ENCODE measurements at regions not wholly inside any gene's neighbourhood (a gene's known extent, or its start where the extent isn't known, plus 50 kb on each side); places are given as distances from the start of the nearest gene placed in this dataset.

GRCh38 chr2:44844651-44845270 lies 96.7 kb upstream of the SIX3 start:
- H3K27ac ChIP-seq: no peak overlapping the region

DNA sequence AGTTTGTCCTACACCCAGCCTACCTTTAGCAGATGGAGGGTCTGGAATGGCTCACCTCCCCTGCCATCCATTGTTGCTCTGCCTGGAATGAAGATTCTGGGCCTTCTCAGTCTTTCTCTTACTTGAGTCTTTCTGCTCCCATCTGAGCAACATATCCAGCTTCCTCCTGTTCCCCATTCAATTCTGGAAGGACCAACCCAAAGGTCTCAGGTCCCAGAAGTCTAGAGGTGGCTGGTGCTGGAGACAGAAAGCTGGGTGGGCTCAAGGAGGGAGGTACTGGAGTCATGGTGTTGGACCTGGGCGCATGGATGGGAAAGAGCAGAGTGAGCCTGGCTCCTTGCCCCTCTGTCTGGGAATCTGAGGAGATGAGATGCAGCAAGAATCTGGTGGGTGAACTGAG lies 93.5 kb upstream of the SIX3 start:
- ATAC-seq (ENCODE audit: low FRiP score in 2 of 2): no peak
- H3K9me3 ChIP-seq: no peaks in the 10 kb centered on the region
- 90 to 100% methylated on average over 1 of the region's 1 CpG for WGBS, 2 donors

More at GRCh38 chr2:44844651-44845270, 96.7 kb upstream of the SIX3 start:
- no peak for DNase-seq
- Histone ChIP-seq H3K9me3 (no peaks in the 10 kb centered on the region), H3K4me3 (no peak overlapping the region), H3K27me3 (no peaks in the 10 kb centered on the region), H3K36me3 (no peaks in the 10 kb centered on the region), H3K4me1 (no peaks in the 10 kb centered on the region)
- ATAC-seq (ENCODE audit: low FRiP score in 2 of 2): no peak
- TF ChIP-seq, protein P1, sequence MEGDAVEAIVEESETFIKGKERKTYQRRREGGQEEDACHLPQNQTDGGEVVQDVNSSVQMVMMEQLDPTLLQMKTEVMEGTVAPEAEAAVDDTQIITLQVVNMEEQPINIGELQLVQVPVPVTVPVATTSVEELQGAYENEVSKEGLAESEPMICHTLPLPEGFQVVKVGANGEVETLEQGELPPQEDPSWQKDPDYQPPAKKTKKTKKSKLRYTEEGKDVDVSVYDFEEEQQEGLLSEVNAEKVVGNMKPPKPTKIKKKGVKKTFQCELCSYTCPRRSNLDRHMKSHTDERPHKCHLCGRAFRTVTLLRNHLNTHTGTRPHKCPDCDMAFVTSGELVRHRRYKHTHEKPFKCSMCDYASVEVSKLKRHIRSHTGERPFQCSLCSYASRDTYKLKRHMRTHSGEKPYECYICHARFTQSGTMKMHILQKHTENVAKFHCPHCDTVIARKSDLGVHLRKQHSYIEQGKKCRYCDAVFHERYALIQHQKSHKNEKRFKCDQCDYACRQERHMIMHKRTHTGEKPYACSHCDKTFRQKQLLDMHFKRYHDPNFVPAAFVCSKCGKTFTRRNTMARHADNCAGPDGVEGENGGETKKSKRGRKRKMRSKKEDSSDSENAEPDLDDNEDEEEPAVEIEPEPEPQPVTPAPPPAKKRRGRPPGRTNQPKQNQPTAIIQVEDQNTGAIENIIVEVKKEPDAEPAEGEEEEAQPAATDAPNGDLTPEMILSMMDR (IDR thresholded peaks at IDR 0.05): no peak
- TF ChIP-seq EP300 (IDR thresholded peaks at IDR 0.05): no peak
- no peak for TF ChIP-seq POLR2A (IDR thresholded peaks at IDR 0.05)
- TF ChIP-seq POLR2AphosphoS5 (IDR thresholded peaks at IDR 0.05): no peak
- WGBS, 2 donors: 80 to 86% methylated on average over 7 of the region's 7 CpGs

DNA sequence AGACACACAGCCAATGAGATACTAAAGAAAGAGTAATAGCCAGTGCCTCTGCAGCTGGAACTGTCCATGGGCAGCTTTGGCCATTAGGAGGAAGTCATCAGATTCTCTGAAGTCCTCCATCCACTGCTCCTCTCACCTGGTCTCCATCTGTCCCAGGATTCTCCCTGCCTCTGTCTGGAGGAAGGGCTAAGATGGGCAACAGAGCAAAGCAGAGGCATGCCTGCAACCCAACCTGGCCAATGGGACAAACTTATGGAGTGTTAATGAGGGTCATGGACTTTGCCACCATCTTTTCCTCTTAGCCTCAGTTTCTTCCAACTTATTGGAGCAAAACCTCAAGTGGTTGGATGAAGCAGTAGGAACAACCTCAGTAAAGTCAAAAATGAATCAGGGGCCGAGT lies 91.5 kb upstream of the SIX3 start:
- TF ChIP-seq POLR2A (IDR thresholded peaks at IDR 0.05): no peak
- TF ChIP-seq EP300 (IDR thresholded peaks at IDR 0.05): no peak
- TF ChIP-seq, protein P1 (IDR thresholded peaks at IDR 0.05): no peak
- no peak for TF ChIP-seq POLR2AphosphoS5 (IDR thresholded peaks at IDR 0.05)
- no peaks in the 10 kb centered on the region for H3K36me3 ChIP-seq
- no peak for ATAC-seq (ENCODE audit: low FRiP score in 2 of 2)
- no peak overlapping the region for H3K27ac ChIP-seq
- 50 to 58% methylated on average over 1 of the region's 1 CpG for WGBS, 2 donors
- H3K27me3 ChIP-seq: no peaks in the 10 kb centered on the region
- H3K4me1 ChIP-seq: no peaks in the 10 kb centered on the region
- H3K9me3 ChIP-seq: no peaks in the 10 kb centered on the region
- no peak for DNase-seq
- no peak overlapping the region for H3K4me3 ChIP-seq

More for the DNA sequence above, 93.5 kb upstream of the SIX3 start:
- Histone ChIP-seq H3K36me3 (no peaks in the 10 kb centered on the region), H3K4me1 (no peaks in the 10 kb centered on the region), H3K4me3 (no peak overlapping the region), H3K27me3 (no peaks in the 10 kb centered on the region), H3K27ac (no peak overlapping the region)
- TF ChIP-seq POLR2AphosphoS5 (IDR thresholded peaks at IDR 0.05): no peak
- DNase-seq: no peak

- DNase-seq: no peak
Observed at GRCh38 chr2:44851518-44851917, 90.0 kb upstream of the SIX3 start.

DNA sequence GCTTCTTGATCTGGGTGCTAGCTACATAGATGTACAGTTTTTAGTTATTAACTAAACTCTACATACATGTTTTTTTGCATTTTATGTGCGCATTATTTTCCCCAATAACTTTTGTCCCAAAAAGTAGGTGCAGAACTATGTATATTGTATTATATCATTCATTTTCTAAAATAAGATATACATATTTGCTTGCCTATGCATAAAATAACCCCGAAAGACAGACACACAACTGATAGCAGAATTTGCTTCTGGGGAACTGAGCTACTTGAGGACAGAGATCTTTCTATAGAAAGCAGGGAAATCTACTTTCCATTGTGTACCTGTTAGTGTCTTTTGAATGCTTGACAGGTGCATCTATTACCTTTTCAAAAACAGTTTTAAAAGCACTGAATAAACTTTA lies 88.9 kb upstream of the SIX3 start:
- Histone ChIP-seq H3K4me3 (no peak overlapping the region), H3K9me3 (no peaks in the 10 kb centered on the region), H3K27ac (no peak overlapping the region), H3K27me3 (no peaks in the 10 kb centered on the region), H3K36me3 (no peaks in the 10 kb centered on the region), H3K4me1 (no peaks in the 10 kb centered on the region)
- DNase-seq: no peak
- TF ChIP-seq EP300 (IDR thresholded peaks at IDR 0.05) (no peak), POLR2AphosphoS5 (IDR thresholded peaks at IDR 0.05) (no peak), POLR2A (IDR thresholded peaks at IDR 0.05) (no peak)
- no peak for ATAC-seq (ENCODE audit: low FRiP score in 2 of 2)
- 91 to 97% methylated on average over 2 of the region's 2 CpGs for WGBS, 2 donors

More at GRCh38 chr2:44851518-44851917, 90.0 kb upstream of the SIX3 start:
- TF ChIP-seq, protein P1 (IDR thresholded peaks at IDR 0.05): no peak
- TF ChIP-seq POLR2A (IDR thresholded peaks at IDR 0.05) (no peak), EP300 (IDR thresholded peaks at IDR 0.05) (no peak), POLR2AphosphoS5 (IDR thresholded peaks at IDR 0.05) (no peak)
- no peaks in the 10 kb centered on the region for H3K4me1 ChIP-seq
- no peaks in the 10 kb centered on the region for H3K9me3 ChIP-seq
- H3K4me3 ChIP-seq: no peak overlapping the region
- H3K27ac ChIP-seq: no peak overlapping the region
- no peak for ATAC-seq (ENCODE audit: low FRiP score in 2 of 2)
- H3K27me3 ChIP-seq: no peaks in the 10 kb centered on the region
- H3K36me3 ChIP-seq: no peaks in the 10 kb centered on the region

GRCh38 chr2:44859337-44859736 lies 82.2 kb upstream of the SIX3 start:
- H3K27ac ChIP-seq: no peak overlapping the region
- TF ChIP-seq EP300 (IDR thresholded peaks at IDR 0.05): no peak
- TF ChIP-seq, protein P1 (IDR thresholded peaks at IDR 0.05): no peak
- TF ChIP-seq POLR2A (IDR thresholded peaks at IDR 0.05): no peak
- TF ChIP-seq POLR2AphosphoS5 (IDR thresholded peaks at IDR 0.05): no peak
- no peak for DNase-seq
- WGBS, 2 donors: 40 to 65% methylated on average over 3 of the region's 3 CpGs
- no peak overlapping the region for H3K4me3 ChIP-seq
- no peaks in the 10 kb centered on the region for H3K27me3 ChIP-seq
- no peaks in the 10 kb centered on the region for H3K9me3 ChIP-seq
- no peak for ATAC-seq (ENCODE audit: low FRiP score in 2 of 2)
- H3K4me1 ChIP-seq: no peaks in the 10 kb centered on the region
- H3K36me3 ChIP-seq: no peaks in the 10 kb centered on the region

Data from upper lobe of left lung (tissue), 6 donors.